HEK293T (cell line): ENCODE measurements at regions not wholly inside any gene's neighbourhood (a gene's known extent, or its start where the extent isn't known, plus 50 kb on each side); places are given as distances from the start of the nearest gene placed in this dataset.

Experiments
- CTCF ChIA-PET: fragments of 350-600 bp; formaldehyde crosslinking; extraction: SDS; loops from one replicate; lab custom pipeline; 2021; ENCODE audit warnings: antibody characterized with exemption, inconsistent platforms; lab: Yijun Ruan, JAX
- POLR2A ChIA-PET: fragments of 350-600 bp; formaldehyde crosslinking; extraction: SDS; loops from one replicate; lab custom pipeline; 2020; ENCODE audit warnings: antibody characterized with exemption, inconsistent platforms; lab: Yijun Ruan, JAX
- DNase-seq: peaks from one replicate; pipeline ENCODE4 v3.0.0; 2012; ENCODE audit warnings: mixed read lengths; ENCODE audit errors: extremely low spot score
- ARNT ChIP-seq: fragments of 450-650 bp; IDR thresholded peaks from 2 replicates; pipeline ENCODE4 v1.6.1; 2017; ENCODE audit warnings: mild to moderate bottlenecking
- BHLHE40 ChIP-seq: fragments of 450-650 bp; IDR thresholded peaks from 2 replicates; pipeline ENCODE4 v1.6.1; 2016; ENCODE audit warnings: mild to moderate bottlenecking, moderate library complexity, borderline replicate concordance
- CTBP1 ChIP-seq: fragments of 450-650 bp; IDR thresholded peaks from 2 replicates; pipeline ENCODE4 v1.6.1; 2016; ENCODE audit warnings: borderline replicate concordance
- ELF4 ChIP-seq: fragments of 450-650 bp; IDR thresholded peaks from 2 replicates; pipeline ENCODE4 v1.6.1; 2017; ENCODE audit warnings: antibody characterized with exemption
- FOXA1 ChIP-seq: fragments of 450-650 bp; IDR thresholded peaks from 2 replicates; pipeline ENCODE4 v1.6.1; 2016; ENCODE audit warnings: mild to moderate bottlenecking
- FOXK2 ChIP-seq: fragments of 450-650 bp; IDR thresholded peaks from 2 replicates; pipeline ENCODE4 v1.6.1; 2016; ENCODE audit warnings: mild to moderate bottlenecking
- FOXM1 ChIP-seq: fragments of 450-650 bp; IDR thresholded peaks from 2 replicates; pipeline ENCODE4 v1.6.1; 2017; ENCODE audit warnings: mild to moderate bottlenecking, borderline replicate concordance
- HDGF ChIP-seq: fragments of 450-650 bp; IDR thresholded peaks from 2 replicates; pipeline ENCODE4 v1.6.1; 2017; ENCODE audit warnings: antibody characterized with exemption, borderline replicate concordance
- L3MBTL2 ChIP-seq: fragments of 450-650 bp; conservative IDR thresholded peaks from 2 replicates; pipeline ENCODE4 v1.6.1; 2016; ENCODE audit warnings: mild to moderate bottlenecking
- LEF1 ChIP-seq: fragments of 450-650 bp; IDR thresholded peaks from 2 replicates; pipeline ENCODE4 v1.6.1; 2017; ENCODE audit warnings: mild to moderate bottlenecking, borderline replicate concordance
- NFRKB ChIP-seq: fragments of 450-650 bp; IDR thresholded peaks from 2 replicates; pipeline ENCODE4 v1.6.1; 2016; ENCODE audit warnings: mild to moderate bottlenecking, moderate library complexity
- PKNOX1 ChIP-seq: fragments of 450-650 bp; IDR thresholded peaks from 2 replicates; pipeline ENCODE4 v1.6.1; 2016
- SP1 ChIP-seq: fragments of 450-650 bp; IDR thresholded peaks from 2 replicates; pipeline ENCODE4 v1.6.1; 2017
- SUZ12 ChIP-seq: fragments of 450-650 bp; IDR thresholded peaks from 2 replicates; pipeline ENCODE4 v1.6.1; 2016; ENCODE audit warnings: mild to moderate bottlenecking
- TARDBP ChIP-seq: fragments of 450-650 bp; IDR thresholded peaks from 2 replicates; pipeline ENCODE4 v1.6.1; 2016
- ZNF384 ChIP-seq: fragments of 450-650 bp; IDR thresholded peaks from 2 replicates; pipeline ENCODE4 v1.6.1; 2016

DNA sequence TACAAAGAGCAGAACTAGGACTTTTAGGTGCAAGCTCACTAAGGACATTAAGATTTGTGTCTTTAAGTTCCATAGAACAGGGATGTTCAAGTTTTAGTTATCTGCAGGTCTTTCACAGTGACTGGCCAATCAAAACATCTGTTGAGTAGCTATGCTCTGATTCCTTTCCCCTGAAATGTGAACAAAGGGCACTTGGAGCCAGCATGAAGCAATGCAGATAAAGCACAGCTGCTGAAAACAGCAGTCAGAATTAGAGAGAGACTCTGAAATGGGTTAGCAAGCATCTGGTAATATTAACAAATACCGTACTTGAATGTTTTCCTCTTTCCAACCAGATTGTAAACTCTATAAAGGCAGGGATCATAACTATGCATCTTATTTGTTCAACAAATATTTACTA lies 276.9 kb downstream of the RAB28 start:
- ChIA-PET CTCF (no interaction called here), POLR2A (no interaction called here)
- DNase-seq, result no peak
- TF ChIP-seq HDGF (no peak), SP1 (no peak), BHLHE40 (no peak), NFRKB (no peak), CTBP1 (no peak), ELF4 (no peak), TARDBP (no peak), FOXA1 (no peak), ZNF384 (no peak), SUZ12 (no peak), FOXK2 (no peak), L3MBTL2 (no peak), PKNOX1 (no peak), ARNT (no peak)

DNA sequence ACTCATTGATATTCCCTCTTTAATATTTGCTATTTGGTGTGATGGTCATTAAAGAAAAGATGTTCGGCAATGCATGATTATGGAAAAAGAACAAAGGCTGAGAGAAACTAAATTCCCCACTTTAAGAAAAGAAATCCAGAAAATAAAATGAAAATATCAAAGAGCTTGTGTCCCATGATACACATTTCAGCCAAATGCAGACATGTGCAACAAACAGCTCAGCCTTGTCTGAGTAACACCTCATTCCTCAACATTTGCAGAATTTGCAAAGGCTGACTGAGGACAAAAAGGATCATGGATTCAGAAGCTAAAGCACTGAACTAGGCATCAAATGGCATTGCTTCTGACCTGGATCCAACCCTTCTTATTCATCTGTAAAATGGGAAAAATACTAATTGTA lies 281.0 kb downstream of the RAB28 start:
- no peak for DNase-seq
- TF ChIP-seq FOXA1, result no peak
- TF ChIP-seq ARNT, result no peak
- TF ChIP-seq HDGF, result no peak
- POLR2A ChIA-PET, result no interaction called here
- CTCF ChIA-PET, result no interaction called here

DNA sequence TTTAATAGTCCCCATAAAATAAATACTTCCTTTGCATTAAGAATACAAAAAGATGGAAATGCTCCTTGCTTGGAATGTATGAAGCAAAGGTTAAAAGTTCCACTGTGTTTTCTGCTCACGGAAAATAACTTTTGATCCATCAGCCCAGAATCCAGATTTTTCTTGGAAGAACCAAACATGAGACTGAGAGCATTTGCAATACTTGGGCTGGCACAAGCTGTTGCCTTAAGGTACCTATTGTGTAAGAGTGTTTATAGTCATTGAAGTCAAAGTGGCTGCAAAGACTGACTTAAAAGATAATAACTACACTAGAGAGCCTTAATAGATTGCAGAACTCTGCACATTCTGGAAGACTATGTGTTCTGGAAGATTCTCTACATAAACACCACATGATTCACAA lies 281.4 kb downstream of the RAB28 start:
- DNase-seq, result no peak
- TF ChIP-seq FOXA1 (no peak), L3MBTL2 (no peak), PKNOX1 (no peak), FOXM1 (no peak), SP1 (no peak), LEF1 (no peak), CTBP1 (no peak), ZNF384 (no peak), SUZ12 (no peak), HDGF (no peak), NFRKB (no peak), ARNT (no peak), ELF4 (no peak), FOXK2 (no peak), BHLHE40 (no peak), TARDBP (no peak)
- ChIA-PET POLR2A (no interaction called here), CTCF (no interaction called here)

GRCh38 chr4:13201241-13201640 lies 282.9 kb downstream of the RAB28 start:
- ChIA-PET CTCF (no interaction called here), POLR2A (no interaction called here)
- TF ChIP-seq FOXK2 (no peak), PKNOX1 (no peak), SUZ12 (no peak), FOXM1 (no peak), TARDBP (no peak), HDGF (no peak), SP1 (no peak)
- no peak for DNase-seq

GRCh38 chr4:13196721-13197120 lies 287.4 kb downstream of the RAB28 start:
- no peak for DNase-seq
- ChIA-PET POLR2A (no interaction called here), CTCF (no interaction called here)
- TF ChIP-seq CTBP1, result no peak
- no peak for TF ChIP-seq PKNOX1
- TF ChIP-seq ELF4, result no peak
- TF ChIP-seq FOXK2, result no peak
- no peak for TF ChIP-seq SUZ12
- TF ChIP-seq ZNF384, result no peak
- no peak for TF ChIP-seq HDGF
- TF ChIP-seq FOXA1, result no peak
- no peak for TF ChIP-seq ARNT
- no peak for TF ChIP-seq L3MBTL2
- no peak for TF ChIP-seq FOXM1
- TF ChIP-seq NFRKB, result no peak
- no peak for TF ChIP-seq SP1

DNA sequence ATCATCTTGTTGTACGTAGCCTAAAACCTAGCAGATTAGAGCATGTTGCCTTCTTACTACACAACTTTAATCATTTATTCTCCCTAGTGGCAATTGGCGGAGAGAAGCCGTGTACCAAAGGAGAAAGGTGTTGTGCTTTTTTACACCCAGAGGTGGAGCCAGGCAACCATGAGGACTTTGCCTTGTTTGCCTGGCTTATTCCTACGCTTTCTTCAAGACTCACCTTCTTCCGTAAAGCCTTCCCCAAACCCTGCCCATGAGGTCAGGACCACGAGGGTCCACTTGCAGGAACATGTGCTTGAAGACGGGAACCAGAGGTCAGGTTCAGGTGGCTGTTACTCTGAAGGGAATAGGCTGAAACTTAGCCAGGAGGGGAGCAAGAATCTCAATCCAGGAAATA lies 290.5 kb downstream of the RAB28 start:
- TF ChIP-seq SP1 (no peak), TARDBP (no peak), CTBP1 (no peak), NFRKB (no peak), FOXM1 (no peak)
- DNase-seq, result no peak
- ChIA-PET CTCF (no interaction called here), POLR2A (no interaction called here)

- ChIA-PET POLR2A (no interaction called here), CTCF (no interaction called here)
- DNase-seq, result no peak
- TF ChIP-seq FOXM1, result no peak
These were observed 293.9 kb downstream of the RAB28 start for GRCh38 chr4:13190093-13190721.
